CD4-positive, alpha-beta T cell (primary cell): ENCODE measurements at regions not wholly inside any gene's neighbourhood (a gene's known extent, or its start where the extent isn't known, plus 50 kb on each side); places are given as distances from the start of the nearest gene placed in this dataset.

Source experiments
- ATAC-seq: fragments of 200-7000 bp; cut with Tn5 transposase; one replicate; pipeline ENCODE4 v1.10.0; 2022; ENCODE audit warnings: mild to moderate bottlenecking; ENCODE audit not compliant: poor library complexity
- CTCF ChIA-PET: fragments of 350-600 bp; sonication (Branson Sonifier 250); formaldehyde crosslinking; loops from one replicate; lab custom pipeline; 2021; ENCODE audit warnings: antibody characterized with exemption, inconsistent platforms; lab: Charles Lee
- POLR2A ChIA-PET: fragments of 350-600 bp; sonication (Branson Sonifier 250); formaldehyde crosslinking; loops from one replicate; lab custom pipeline; 2021; ENCODE audit warnings: antibody characterized with exemption, inconsistent platforms; lab: Charles Lee
- DNase-seq, 14 experiments: peaks; one replicate each; pipeline ENCODE4 v3.0.0-alpha.2; 2013 to 2020; ENCODE audit warnings: mixed read lengths in 2 of 14
- H3K27ac ChIP-seq, 2 donors: one replicate each; pipeline versions ENCODE4 v1.5.1 to v1.7.0; 2013; ENCODE audit warnings: low read length in 2 of 2, low read depth in 1 of 2, mild to moderate bottlenecking in 1 of 2
- H3K27me3 ChIP-seq, 2 experiments: 1 replicate in 1 of 2; 2 replicates in 1 of 2; pipeline versions ENCODE4 v1.6.1 to v1.7.0; 2013; ENCODE audit warnings: low read length in 2 of 2, control low read depth in 1 of 2, mild to moderate bottlenecking in 1 of 2, moderate library complexity in 1 of 2; ENCODE audit not compliant: insufficient read depth in 2 of 2, control insufficient read depth in 1 of 2
- H3K36me3 ChIP-seq: one replicate; pipeline ENCODE4 v1.6.1; 2013; ENCODE audit warnings: low read length, control low read depth; ENCODE audit not compliant: insufficient read depth
- H3K4me1 ChIP-seq: one replicate; pipeline ENCODE4 v1.6.1; 2013; ENCODE audit warnings: low read length, control low read depth; ENCODE audit not compliant: insufficient read depth
- H3K4me3 ChIP-seq: one replicate; pipeline ENCODE4 v1.5.1; 2013; ENCODE audit warnings: mild to moderate bottlenecking, low read length, moderate library complexity
- H3K9me3 ChIP-seq, 2 experiments: 1 replicate in 1 of 2; 2 replicates in 1 of 2; pipeline versions ENCODE4 v1.6.1 to v1.7.0; 2013; ENCODE audit warnings: low read length in 2 of 2, mild to moderate bottlenecking in 2 of 2, control low read depth in 1 of 2, moderate library complexity in 1 of 2; ENCODE audit not compliant: control insufficient read depth in 1 of 2, insufficient read depth in 1 of 2
- H3K27ac Mint-ChIP-seq: one replicate; pipeline ENCODE4 v1.8.0; 2020; ENCODE audit warnings: mixed read lengths
- H3K27me3 Mint-ChIP-seq: one replicate; pipeline ENCODE4 v1.8.0; 2021; ENCODE audit warnings: mixed read lengths
- H3K36me3 Mint-ChIP-seq: one replicate; pipeline ENCODE4 v1.8.0; 2021; ENCODE audit warnings: low read depth, mixed read lengths
- H3K4me1 Mint-ChIP-seq: one replicate; pipeline ENCODE4 v1.8.0; 2021; ENCODE audit warnings: low read depth, mixed read lengths
- H3K4me3 Mint-ChIP-seq: one replicate; pipeline ENCODE4 v1.8.0; 2020; ENCODE audit warnings: mild to moderate bottlenecking, mixed read lengths
- H3K9me3 Mint-ChIP-seq: one replicate; pipeline ENCODE4 v1.8.0; 2020; ENCODE audit warnings: mixed read lengths
- CTCF ChIP-seq: fragments of 200-600 bp; IDR thresholded peaks from one replicate; pipeline ENCODE4 v1.8.0; 2022; ENCODE audit warnings: antibody characterized with exemption, mild to moderate bottlenecking
- intact Hi-C, 2 experiments: fragments of 100-400 bp; cut with DNase I in 1 of 2; cut with micrococcal nuclease in 1 of 2; formaldehyde crosslinking; loops; one replicate each; pipeline versions ENCODE4 v1.15.1 to v1.9.0; 2023 to 2025; cut with DNase I, micrococcal nuclease

GRCh38 chr11:116187026-116187425 lies 585.8 kb downstream of the BUD13 start:
- Mint-ChIP-seq H3K4me1 (no peaks in the 10 kb centered on the region), H3K9me3 (no peaks in the 10 kb centered on the region), H3K4me3 (no peak overlapping the region), H3K27me3 (peaks cover 31% of the 10 kb centered on the region), H3K36me3 (no peaks in the 10 kb centered on the region), H3K27ac (no peak overlapping the region)
- ATAC-seq (no peak), DNase-seq (no peak)
- no peaks in the 10 kb centered on the region for H3K4me1 ChIP-seq
- no peak for TF ChIP-seq CTCF
- ChIA-PET POLR2A (no interaction called here), CTCF (no interaction called here)
- H3K4me3 ChIP-seq = no peak overlapping the region
- no peaks in the 10 kb centered on the region for H3K36me3 ChIP-seq
- no peak overlapping the region for H3K27ac ChIP-seq
- H3K9me3 ChIP-seq = peaks cover 0 to 5% of the 10 kb centered on the region in 2 experiments
- intact Hi-C loops = no loop called here
- H3K27me3 ChIP-seq = peaks cover 9 to 13% of the 10 kb centered on the region in 2 experiments

GRCh38 chr11:116185551-116185950 lies 587.2 kb downstream of the BUD13 start:
- H3K9me3 ChIP-seq = peaks cover 0 to 9% of the 10 kb centered on the region in 2 experiments
- intact Hi-C loops = no loop called here
- Mint-ChIP-seq H3K27ac (no peak overlapping the region), H3K9me3 (no peaks in the 10 kb centered on the region), H3K27me3 (peaks cover 19% of the 10 kb centered on the region), H3K36me3 (no peaks in the 10 kb centered on the region), H3K4me3 (no peak overlapping the region), H3K4me1 (no peaks in the 10 kb centered on the region)
- no peak overlapping the region for H3K4me3 ChIP-seq
- ATAC-seq = no peak
- H3K27ac ChIP-seq = no peak overlapping the region
- ChIA-PET POLR2A (no interaction called here), CTCF (no interaction called here)
- no peak for DNase-seq
- H3K27me3 ChIP-seq = peaks cover 0 to 4% of the 10 kb centered on the region in 2 experiments
- TF ChIP-seq CTCF = no peak
- H3K36me3 ChIP-seq = no peaks in the 10 kb centered on the region
- H3K4me1 ChIP-seq = no peaks in the 10 kb centered on the region

GRCh38 chr11:116184763-116185162 lies 588.0 kb downstream of the BUD13 start:
- no peaks in the 10 kb centered on the region for H3K36me3 ChIP-seq
- TF ChIP-seq CTCF = no peak
- DNase-seq (no peak), ATAC-seq (no peak)
- H3K27me3 ChIP-seq = no peaks in the 10 kb centered on the region
- Mint-ChIP-seq H3K27me3 (peaks cover 19% of the 10 kb centered on the region), H3K4me3 (no peak overlapping the region), H3K36me3 (no peaks in the 10 kb centered on the region), H3K9me3 (no peaks in the 10 kb centered on the region), H3K27ac (no peak overlapping the region), H3K4me1 (no peaks in the 10 kb centered on the region)
- H3K9me3 ChIP-seq = peaks cover 0 to 9% of the 10 kb centered on the region in 2 experiments
- H3K27ac ChIP-seq = no peak overlapping the region
- ChIA-PET CTCF (no interaction called here), POLR2A (no interaction called here)
- H3K4me3 ChIP-seq = no peak overlapping the region
- intact Hi-C loops = no loop called here
- H3K4me1 ChIP-seq = no peaks in the 10 kb centered on the region
